ENCODE measurements at regions not wholly inside any gene's neighbourhood (a gene's known extent, or its start where the extent isn't known, plus 50 kb on each side); places are given as distances from the start of the nearest gene placed in this dataset.

- TF ChIP-seq CTCF (IDR thresholded peaks at IDR 0.05) = no peak
- TF ChIP-seq POLR2AphosphoS5 (IDR thresholded peaks at IDR 0.05) = no peak
Observed at GRCh38 chr2:133859578-133859977, 291.3 kb upstream of the NCKAP5 start.
